Neural cell (in vitro differentiated cells): ENCODE measurements at regions not wholly inside any gene's neighbourhood (a gene's known extent, or its start where the extent isn't known, plus 50 kb on each side); places are given as distances from the start of the nearest gene placed in this dataset.

Source experiments
- H2AFZ ChIP-seq: fragments of 200-600, 300-800 bp; sonication (generic), shearing (Covaris generic); 2 replicates; pipeline ENCODE4 v1.6.0; 2014; ENCODE audit warnings: low read depth, mild to moderate bottlenecking, antibody characterized with exemption, low read length, moderate library complexity
- H3F3A ChIP-seq: fragments of 200-600 bp; shearing (Covaris generic); 2 replicates; pipeline ENCODE4 v1.6.1; 2016; ENCODE audit warnings: mild to moderate bottlenecking, moderate library complexity, mixed read lengths, antibody characterized with exemption, low read length; ENCODE audit not compliant: insufficient read depth, poor library complexity, severe bottlenecking
- H3K27ac ChIP-seq: fragments of 200-600, 300-800 bp; sonication (generic), shearing (Covaris generic); 2 replicates; pipeline ENCODE4 v1.5.1; 2014; ENCODE audit warnings: mild to moderate bottlenecking, low read length, moderate library complexity
- H3K27me3 ChIP-seq: fragments of 300-800, 200-600 bp; sonication (generic), shearing (Covaris generic); 2 replicates; pipeline ENCODE4 v1.6.0; 2014; ENCODE audit warnings: mild to moderate bottlenecking, low read depth, low read length, moderate library complexity; ENCODE audit not compliant: insufficient read depth
- H3K36me3 ChIP-seq: fragments of 300-800, 200-600 bp; sonication (generic), shearing (Covaris generic); 2 replicates; pipeline ENCODE4 v1.5.1; 2014; ENCODE audit warnings: mild to moderate bottlenecking, antibody characterized with exemption, low read length, moderate library complexity; ENCODE audit not compliant: insufficient read depth
- H3K4me2 ChIP-seq: fragments of 300-800, 200-600 bp; sonication (generic), shearing (Covaris generic); 2 replicates; pipeline ENCODE4 v1.6.0; 2014; ENCODE audit warnings: mild to moderate bottlenecking, low read length
- H3K4me3 ChIP-seq: fragments of 300-800, 200-600 bp; sonication (generic), shearing (Covaris generic); 2 replicates; pipeline ENCODE4 v1.5.1; 2014; ENCODE audit warnings: mild to moderate bottlenecking, low read length, moderate library complexity
- H3K79me2 ChIP-seq: fragments of 200-600 bp; shearing (Covaris generic); replicated peaks from 2 replicates; pipeline ENCODE4 v1.6.0; 2014; ENCODE audit warnings: mild to moderate bottlenecking, low read length, moderate library complexity; ENCODE audit not compliant: insufficient read depth
- H3K9ac ChIP-seq: fragments of 300-800, 200-600 bp; sonication (generic), shearing (Covaris generic); 2 replicates; pipeline ENCODE4 v1.6.1; 2016; ENCODE audit warnings: mild to moderate bottlenecking, low read length, mixed read lengths
- H3K9me2 ChIP-seq: fragments of 200-600 bp; shearing (Covaris generic); 2 replicates; pipeline ENCODE4 v1.6.1; 2016; ENCODE audit warnings: mild to moderate bottlenecking, low read length, mixed read lengths; ENCODE audit not compliant: insufficient read depth
- H3K9me3 ChIP-seq: fragments of 200-600, 300-800 bp; sonication (generic), shearing (Covaris generic); 2 replicates; pipeline ENCODE4 v1.6.1; 2016; ENCODE audit warnings: mild to moderate bottlenecking, mixed run types, low read length, moderate library complexity, mixed read lengths
- H4K20me1 ChIP-seq: fragments of 200-600 bp; shearing (Covaris generic); 2 replicates; pipeline ENCODE4 v1.6.1; 2016; ENCODE audit warnings: mild to moderate bottlenecking, mixed run types; ENCODE audit not compliant: insufficient read depth
- CTCF ChIP-seq: fragments of 450-650 bp; IDR thresholded peaks from 2 replicates; pipeline ENCODE4 v1.5.1; 2014; ENCODE audit warnings: antibody characterized with exemption, mild to moderate bottlenecking, moderate library complexity; ENCODE audit not compliant: poor library complexity, severe bottlenecking
- EP300 ChIP-seq: fragments of 450-650 bp; conservative IDR thresholded peaks from 2 replicates; pipeline ENCODE4 v1.6.1; 2014; ENCODE audit warnings: antibody characterized with exemption, mild to moderate bottlenecking, moderate library complexity; ENCODE audit not compliant: poor library complexity, severe bottlenecking
- EZH2 ChIP-seq: fragments of 200-600, 300-800 bp; shearing (Covaris generic), sonication (generic); IDR thresholded peaks from 2 replicates; pipeline ENCODE4 v1.6.1; 2014; ENCODE audit warnings: antibody characterized with exemption, low read length, borderline replicate concordance, mild to moderate bottlenecking; ENCODE audit not compliant: insufficient read depth, poor library complexity, severe bottlenecking
- MXI1 ChIP-seq: fragments of 450-650 bp; conservative IDR thresholded peaks from 2 replicates; pipeline ENCODE4 v1.6.1; 2014; ENCODE audit warnings: antibody characterized with exemption, mild to moderate bottlenecking; ENCODE audit not compliant: poor library complexity, severe bottlenecking
- POLR2AphosphoS5 ChIP-seq: IDR thresholded peaks from 2 replicates; pipeline ENCODE4 v1.6.1; 2012
- RAD21 ChIP-seq: fragments of 450-650 bp; conservative IDR thresholded peaks from 2 replicates; pipeline ENCODE4 v1.6.1; 2014; ENCODE audit warnings: antibody characterized with exemption, mild to moderate bottlenecking, moderate library complexity
- REST ChIP-seq: IDR thresholded peaks from 2 replicates; pipeline ENCODE4 v1.6.1; 2012; ENCODE audit warnings: borderline replicate concordance
- SMC3 ChIP-seq: fragments of 450-650 bp; conservative IDR thresholded peaks from 2 replicates; pipeline ENCODE4 v1.6.1; 2014; ENCODE audit warnings: antibody characterized with exemption, mild to moderate bottlenecking, moderate library complexity; ENCODE audit not compliant: poor library complexity
- TAF1 ChIP-seq: IDR thresholded peaks from 2 replicates; pipeline ENCODE4 v1.6.1; 2012; ENCODE audit warnings: low read depth

GRCh38 chr3:107323723-107324122 is 53.5 kb upstream of the CCDC54 start:
- no peak overlapping the region for H3K4me2 ChIP-seq
- no peak overlapping the region for H3K4me3 ChIP-seq
- H3K36me3 ChIP-seq, result no peaks in the 10 kb centered on the region
- no peaks in the 10 kb centered on the region for H4K20me1 ChIP-seq
- no peaks in the 10 kb centered on the region for H3K9me3 ChIP-seq
- no peak overlapping the region for H2AFZ ChIP-seq
- no peaks in the 10 kb centered on the region for H3K79me2 ChIP-seq
- H3K27ac ChIP-seq, result no peak overlapping the region
- TF ChIP-seq TAF1 (no peak), POLR2AphosphoS5 (no peak), CTCF (no peak), EP300 (no peak), REST (no peak), SMC3 (no peak)
- H3K9ac ChIP-seq, result no peak overlapping the region
- H3F3A ChIP-seq, result no peaks in the 10 kb centered on the region
- H3K9me2 ChIP-seq, result no peaks in the 10 kb centered on the region
- no peaks in the 10 kb centered on the region for H3K27me3 ChIP-seq

GRCh38 chr3:107325446-107325845 is 51.8 kb upstream of the CCDC54 start:
- no peak overlapping the region for H3K4me3 ChIP-seq
- H3K79me2 ChIP-seq, result no peaks in the 10 kb centered on the region
- no peak overlapping the region for H3K27ac ChIP-seq
- H3K36me3 ChIP-seq, result no peaks in the 10 kb centered on the region
- no peak overlapping the region for H3K9ac ChIP-seq
- H3K9me3 ChIP-seq, result no peaks in the 10 kb centered on the region
- no peaks in the 10 kb centered on the region for H3K27me3 ChIP-seq
- no peaks in the 10 kb centered on the region for H3F3A ChIP-seq
- no peaks in the 10 kb centered on the region for H4K20me1 ChIP-seq
- no peak overlapping the region for H2AFZ ChIP-seq
- no peaks in the 10 kb centered on the region for H3K9me2 ChIP-seq
- H3K4me2 ChIP-seq, result no peak overlapping the region
- TF ChIP-seq REST, result no peak
- no peak for TF ChIP-seq RAD21
- no peak for TF ChIP-seq POLR2AphosphoS5
- no peak for TF ChIP-seq EP300
- TF ChIP-seq MXI1, result no peak
- TF ChIP-seq CTCF, result no peak
- no peak for TF ChIP-seq TAF1
- TF ChIP-seq EZH2, result no peak
- no peak for TF ChIP-seq SMC3
